Suppressor macrophage (primary cell): ENCODE measurements at regions not wholly inside any gene's neighbourhood (a gene's known extent, or its start where the extent isn't known, plus 50 kb on each side); places are given as distances from the start of the nearest gene placed in this dataset.

Experiments
- DNase-seq, 4 experiments: peaks; one replicate each; pipeline ENCODE4 v3.0.0-alpha.2; 2020 to 2022

DNA sequence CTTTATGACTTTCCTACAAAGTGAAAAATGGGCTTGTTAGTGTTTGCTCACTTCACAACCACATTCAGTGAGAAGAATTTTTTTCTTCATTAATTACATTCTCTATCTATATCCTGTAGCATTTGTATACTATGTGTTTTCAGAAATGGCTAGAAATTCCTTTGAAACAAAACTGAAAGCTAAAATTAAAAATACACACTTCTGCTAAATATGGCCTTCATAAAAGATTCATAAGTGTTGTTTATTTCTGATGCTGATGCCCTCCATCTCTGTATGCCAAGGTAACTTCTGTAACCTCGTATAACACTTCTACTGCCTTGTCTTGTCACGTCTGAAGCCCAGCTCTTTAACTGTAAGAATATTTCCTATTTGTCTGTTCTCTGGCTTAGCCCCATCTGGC, 59.8 kb downstream of the PMAIP1 start:
- no peak for DNase-seq

GRCh38 chr18:59959073-59959472, 59.3 kb downstream of the PMAIP1 start:
- DNase-seq = no peak

GRCh38 chr18:59957957-59958356, 58.2 kb downstream of the PMAIP1 start:
- DNase-seq = peak in 3 of 4 experiments; percentile 2 to 16 (median 8)

- DNase-seq = no peak
Measured at GRCh38 chr18:59954755-59955156, 55.0 kb downstream of the PMAIP1 start.

- DNase-seq = no peak
Measured at GRCh38 chr18:59954241-59954640, 54.4 kb downstream of the PMAIP1 start.
